ENCODE measurements at regions not wholly inside any gene's neighbourhood (a gene's known extent, or its start where the extent isn't known, plus 50 kb on each side); places are given as distances from the start of the nearest gene placed in this dataset.
"Not testable (repeated sequence)": the region's sequence is repeated elsewhere in the genome, so short reads cannot be mapped to it uniquely, and the experiment has no call there.

GRCh38 chr12:25382311-25383106, 131.8 kb upstream of the KRAS start:
- DNase-seq, result no peak

- no peak for DNase-seq
These were observed 126.9 kb upstream of the KRAS start for GRCh38 chr12:25377469-25378177.

- no peak for DNase-seq
These were observed 126.3 kb upstream of the KRAS start for GRCh38 chr12:25376985-25377384.

- no peak for DNase-seq
These were observed 125.7 kb upstream of the KRAS start for GRCh38 chr12:25376407-25376806.

- no peak for DNase-seq
These were observed 122.5 kb upstream of the KRAS start for GRCh38 chr12:25372969-25373817.

GRCh38 chr12:25372002-25372401, 121.3 kb upstream of the KRAS start:
- DNase-seq, result no peak

GRCh38 chr12:25368557-25368956, 117.8 kb upstream of the KRAS start:
- no peak for DNase-seq

GRCh38 chr12:25366122-25366521, 115.4 kb upstream of the KRAS start:
- no peak for DNase-seq

- DNase-seq, result no peak
These were observed 114.6 kb upstream of the KRAS start for GRCh38 chr12:25365340-25365730.

GRCh38 chr12:25364529-25365339, 114.0 kb upstream of the KRAS start:
- no peak for DNase-seq

- DNase-seq, result no peak
These were observed 111.9 kb upstream of the KRAS start for GRCh38 chr12:25362646-25363045.

GRCh38 chr12:25361511-25361910, 110.8 kb upstream of the KRAS start:
- no peak for DNase-seq

- no peak for DNase-seq
These were observed 106.9 kb upstream of the KRAS start for GRCh38 chr12:25357595-25357994.

- DNase-seq, result not testable (repeated sequence)
These were observed 102.2 kb upstream of the KRAS start for GRCh38 chr12:25352942-25353341.

- DNase-seq, result no peak
These were observed 101.6 kb upstream of the KRAS start for GRCh38 chr12:25352083-25352918.

GRCh38 chr12:25348593-25348895, 97.8 kb upstream of the KRAS start:
- no peak for DNase-seq

GRCh38 chr12:25347716-25348592, 97.2 kb upstream of the KRAS start:
- DNase-seq, result no peak

- DNase-seq, result not testable (repeated sequence)
These were observed 91.1 kb upstream of the KRAS start for GRCh38 chr12:25341877-25342276.

GRCh38 chr12:25337916-25338315, 87.2 kb upstream of the KRAS start:
- no peak for DNase-seq

GRCh38 chr12:25332143-25332542, 81.4 kb upstream of the KRAS start:
- DNase-seq, result no peak
